ENCODE measurements at regions not wholly inside any gene's neighbourhood (a gene's known extent, or its start where the extent isn't known, plus 50 kb on each side); places are given as distances from the start of the nearest gene placed in this dataset.
"Not testable (repeated sequence)": the region's sequence is repeated elsewhere in the genome, so short reads cannot be mapped to it uniquely, and the experiment has no call there.

GRCh38 chr9:106077731-106078130 is 383.4 kb downstream of the TMEM38B start:
- DNase-seq (no peak), ATAC-seq (no peak)
- Mint-ChIP-seq H3K4me3 (no peak overlapping the region), H3K4me1 (ENCODE audit: low read depth) (no peaks in the 10 kb centered on the region), H3K9me3 (no peaks in the 10 kb centered on the region), H3K27me3 (ENCODE audit: low read depth) (no peaks in the 10 kb centered on the region), H3K36me3 (ENCODE audit: insufficient read depth) (no peaks in the 10 kb centered on the region)

DNA sequence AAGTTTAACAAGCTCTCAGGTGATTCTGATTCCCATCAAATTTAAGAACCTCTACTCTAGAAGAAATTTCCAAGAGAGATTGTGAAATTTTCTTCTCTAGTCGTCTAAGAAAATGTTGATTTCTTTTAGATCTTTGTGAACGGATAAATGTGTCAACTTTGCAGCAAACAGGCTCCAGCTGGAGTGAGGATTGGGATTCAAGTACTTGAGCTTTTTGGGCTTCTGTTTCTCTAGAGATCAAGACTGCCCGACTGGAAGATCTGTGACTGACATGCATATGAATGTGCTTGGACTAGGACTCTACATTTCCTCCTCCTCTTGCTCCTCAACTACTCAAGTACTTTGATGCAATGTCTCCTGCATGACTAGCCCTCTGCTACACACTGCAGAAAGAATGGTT is 388.3 kb downstream of the TMEM38B start:
- Mint-ChIP-seq H3K36me3 (ENCODE audit: insufficient read depth) (no peaks in the 10 kb centered on the region), H3K4me1 (ENCODE audit: low read depth) (no peaks in the 10 kb centered on the region), H3K9me3 (peaks cover 5% of the 10 kb centered on the region), H3K27me3 (ENCODE audit: low read depth) (no peaks in the 10 kb centered on the region), H3K4me3 (no peak overlapping the region)
- ATAC-seq (no peak), DNase-seq (no peak)

- DNase-seq (no peak), ATAC-seq (no peak)
- H3K27me3 Mint-ChIP-seq (ENCODE audit: low read depth) = no peaks in the 10 kb centered on the region
- H3K36me3 Mint-ChIP-seq (ENCODE audit: insufficient read depth) = no peaks in the 10 kb centered on the region
- H3K9me3 Mint-ChIP-seq = peaks cover 15% of the 10 kb centered on the region
- H3K4me3 Mint-ChIP-seq = no peak overlapping the region
- no peaks in the 10 kb centered on the region for H3K4me1 Mint-ChIP-seq (ENCODE audit: low read depth)
Observed at GRCh38 chr9:106084702-106085101, 390.4 kb downstream of the TMEM38B start.

- no peak for DNase-seq
- H3K27me3 Mint-ChIP-seq (ENCODE audit: low read depth) = no peaks in the 10 kb centered on the region
- H3K4me3 Mint-ChIP-seq = no peak overlapping the region
- ATAC-seq = no peak
- no peaks in the 10 kb centered on the region for H3K36me3 Mint-ChIP-seq (ENCODE audit: insufficient read depth)
- H3K9me3 Mint-ChIP-seq = peaks cover 18% of the 10 kb centered on the region
- H3K4me1 Mint-ChIP-seq (ENCODE audit: low read depth) = no peaks in the 10 kb centered on the region
Observed at GRCh38 chr9:106085479-106085878, 391.1 kb downstream of the TMEM38B start.

- DNase-seq (no peak), ATAC-seq (no peak)
- no peaks in the 10 kb centered on the region for H3K4me1 Mint-ChIP-seq (ENCODE audit: low read depth)
Observed at GRCh38 chr9:106092083-106092482, 397.7 kb downstream of the TMEM38B start.

DNA sequence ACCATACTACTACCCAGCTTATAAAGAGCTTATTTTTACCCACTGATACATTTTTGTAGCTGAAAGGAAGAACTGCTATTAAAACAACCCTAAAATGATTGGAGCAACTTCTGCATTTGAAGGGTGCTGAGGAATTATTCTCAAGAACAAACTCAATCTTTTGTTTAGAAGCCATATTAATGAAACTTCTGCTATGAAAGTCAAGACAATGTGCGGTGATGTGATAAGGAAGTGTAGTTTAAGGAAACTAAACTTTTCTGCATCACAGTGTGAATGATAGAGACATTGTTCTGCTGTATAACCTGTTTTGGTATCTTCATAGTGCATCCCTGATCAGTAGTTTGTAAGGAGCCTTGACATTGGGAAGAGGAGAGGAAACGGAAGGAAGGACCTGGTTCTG is 408.5 kb downstream of the TMEM38B start:
- DNase-seq (no peak), ATAC-seq (no peak)
- no peaks in the 10 kb centered on the region for H3K27me3 Mint-ChIP-seq (ENCODE audit: low read depth)
- no peaks in the 10 kb centered on the region for H3K36me3 Mint-ChIP-seq (ENCODE audit: insufficient read depth)
- H3K9me3 Mint-ChIP-seq = peaks cover 14% of the 10 kb centered on the region
- no peak overlapping the region for H3K4me3 Mint-ChIP-seq
- H3K4me1 Mint-ChIP-seq (ENCODE audit: low read depth) = peaks cover 2% of the 10 kb centered on the region

More at GRCh38 chr9:106092083-106092482, 397.7 kb downstream of the TMEM38B start:
- peaks cover 30% of the 10 kb centered on the region for H3K9me3 Mint-ChIP-seq
- H3K4me3 Mint-ChIP-seq = no peak overlapping the region
- H3K36me3 Mint-ChIP-seq (ENCODE audit: insufficient read depth) = no peaks in the 10 kb centered on the region
- no peaks in the 10 kb centered on the region for H3K27me3 Mint-ChIP-seq (ENCODE audit: low read depth)

DNA sequence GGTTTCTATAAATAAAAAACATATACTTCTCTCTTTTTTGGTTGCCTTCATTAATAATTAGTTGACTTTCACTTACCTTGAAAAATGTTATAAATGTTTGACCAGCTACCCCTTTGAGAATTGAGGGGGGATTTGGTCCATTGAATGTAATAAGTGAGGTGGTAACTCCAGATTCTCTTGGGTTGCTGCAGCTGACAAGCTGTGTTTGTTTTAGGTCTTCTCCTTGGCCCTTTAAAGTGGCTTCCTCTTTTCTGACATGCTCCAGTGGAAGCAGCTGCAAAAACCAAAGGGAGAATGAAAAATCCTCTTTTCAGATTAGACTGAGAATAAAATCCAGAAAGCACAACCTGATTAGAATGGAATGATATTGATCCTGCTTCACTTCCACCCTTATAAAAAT is 410.5 kb downstream of the TMEM38B start:
- Mint-ChIP-seq H3K36me3 (ENCODE audit: insufficient read depth) (no peaks in the 10 kb centered on the region), H3K9me3 (peaks cover 18% of the 10 kb centered on the region), H3K4me1 (ENCODE audit: low read depth) (peaks cover 2% of the 10 kb centered on the region), H3K27me3 (ENCODE audit: low read depth) (no peaks in the 10 kb centered on the region), H3K4me3 (no peak overlapping the region)
- ATAC-seq (no peak), DNase-seq (no peak)

- DNase-seq (no peak), ATAC-seq (no peak)
- H3K27me3 Mint-ChIP-seq (ENCODE audit: low read depth) = no peaks in the 10 kb centered on the region
- H3K9me3 Mint-ChIP-seq = peaks cover 15% of the 10 kb centered on the region
- peaks cover 2% of the 10 kb centered on the region for H3K4me1 Mint-ChIP-seq (ENCODE audit: low read depth)
- no peak overlapping the region for H3K4me3 Mint-ChIP-seq
- H3K36me3 Mint-ChIP-seq (ENCODE audit: insufficient read depth) = no peaks in the 10 kb centered on the region
Observed at GRCh38 chr9:106106396-106106795, 412.1 kb downstream of the TMEM38B start.

- no peak overlapping the region for H3K4me3 Mint-ChIP-seq
- peaks cover 2% of the 10 kb centered on the region for H3K4me1 Mint-ChIP-seq (ENCODE audit: low read depth)
- ATAC-seq = no peak
- H3K9me3 Mint-ChIP-seq = peaks cover 15% of the 10 kb centered on the region
- no peaks in the 10 kb centered on the region for H3K36me3 Mint-ChIP-seq (ENCODE audit: insufficient read depth)
- no peak for DNase-seq
- H3K27me3 Mint-ChIP-seq (ENCODE audit: low read depth) = no peaks in the 10 kb centered on the region
Observed at GRCh38 chr9:106107716-106108115, 413.4 kb downstream of the TMEM38B start.

DNA sequence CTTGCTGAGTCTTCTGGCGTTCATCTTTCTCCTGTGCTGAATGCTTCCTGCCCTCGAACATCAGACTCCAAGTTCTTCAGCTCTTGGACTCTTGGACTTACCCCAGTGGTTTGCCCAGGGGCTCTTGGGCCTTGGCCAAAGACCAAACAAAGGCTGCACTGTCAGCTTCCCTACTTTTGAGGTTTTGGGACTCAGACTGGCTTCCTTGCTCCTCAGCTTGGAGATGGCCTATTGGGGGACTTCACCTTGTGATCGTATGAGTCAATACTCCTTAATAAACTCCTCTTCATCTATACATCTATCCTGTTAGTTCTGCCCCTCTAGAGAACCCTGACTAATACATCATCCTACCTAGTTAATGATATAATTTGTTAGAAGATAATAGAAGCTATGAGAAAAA is 415.4 kb downstream of the TMEM38B start:
- not testable (repeated sequence) for H3K4me1 Mint-ChIP-seq (ENCODE audit: low read depth); H3K36me3 Mint-ChIP-seq (ENCODE audit: insufficient read depth); DNase-seq; H3K4me3 Mint-ChIP-seq; H3K27me3 Mint-ChIP-seq (ENCODE audit: low read depth); ATAC-seq
- peaks cover 11% of the 10 kb centered on the region for H3K9me3 Mint-ChIP-seq

- Mint-ChIP-seq H3K27me3 (ENCODE audit: low read depth) (no peaks in the 10 kb centered on the region), H3K4me1 (ENCODE audit: low read depth) (no peaks in the 10 kb centered on the region), H3K36me3 (ENCODE audit: insufficient read depth) (no peaks in the 10 kb centered on the region), H3K4me3 (no peak overlapping the region), H3K9me3 (peaks cover 11% of the 10 kb centered on the region)
- no peak for ATAC-seq
- DNase-seq = no peak
Observed at GRCh38 chr9:106110483-106110882, 416.1 kb downstream of the TMEM38B start.

DNA sequence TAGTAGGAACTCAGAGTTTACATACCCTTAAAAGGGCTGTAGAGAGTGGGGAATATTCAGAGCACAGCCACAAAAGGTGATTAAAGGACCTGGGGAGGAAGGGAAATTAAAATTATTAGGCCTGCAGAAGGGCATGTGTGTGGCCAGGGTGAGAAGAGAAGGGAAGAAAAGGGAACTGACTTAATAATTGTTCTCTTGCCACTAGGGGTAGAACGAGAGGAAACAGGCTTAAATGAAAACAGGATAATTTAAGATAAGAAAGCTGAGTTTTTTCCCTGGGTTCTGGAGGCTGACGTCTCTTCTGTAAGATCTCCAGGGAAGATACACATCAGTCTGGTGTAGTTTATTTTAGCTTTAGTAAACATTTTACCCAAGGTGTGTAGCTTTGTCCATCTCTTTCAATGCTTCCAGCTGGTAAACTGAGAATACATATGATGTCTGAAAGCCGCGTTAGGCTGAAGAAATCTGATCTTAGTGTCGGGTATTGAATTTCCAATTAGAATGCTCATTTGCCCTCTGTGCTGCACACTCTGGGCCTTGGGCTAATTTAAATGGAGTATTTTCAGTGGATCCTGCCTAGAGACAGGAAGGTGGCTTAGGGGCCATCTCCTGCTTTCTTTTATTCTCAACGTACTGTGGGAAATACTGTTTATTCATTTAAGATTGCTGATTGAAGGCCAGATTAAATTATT is 416.8 kb downstream of the TMEM38B start:
- no peak overlapping the region for H3K4me3 Mint-ChIP-seq

GRCh38 chr9:106112935-106113334 is 418.6 kb downstream of the TMEM38B start:
- Mint-ChIP-seq H3K27me3 (ENCODE audit: low read depth) (no peaks in the 10 kb centered on the region), H3K4me3 (no peak overlapping the region), H3K4me1 (ENCODE audit: low read depth) (no peaks in the 10 kb centered on the region), H3K9me3 (peaks cover 4% of the 10 kb centered on the region), H3K36me3 (ENCODE audit: insufficient read depth) (no peaks in the 10 kb centered on the region)
- ATAC-seq (no peak), DNase-seq (no peak)

More for the DNA sequence above, 416.8 kb downstream of the TMEM38B start:
- Mint-ChIP-seq H3K4me1 (ENCODE audit: low read depth) (no peaks in the 10 kb centered on the region), H3K27me3 (ENCODE audit: low read depth) (no peaks in the 10 kb centered on the region), H3K9me3 (peaks cover 11% of the 10 kb centered on the region), H3K36me3 (ENCODE audit: insufficient read depth) (no peaks in the 10 kb centered on the region)
- ATAC-seq = no peak
- no peak for DNase-seq

DNA sequence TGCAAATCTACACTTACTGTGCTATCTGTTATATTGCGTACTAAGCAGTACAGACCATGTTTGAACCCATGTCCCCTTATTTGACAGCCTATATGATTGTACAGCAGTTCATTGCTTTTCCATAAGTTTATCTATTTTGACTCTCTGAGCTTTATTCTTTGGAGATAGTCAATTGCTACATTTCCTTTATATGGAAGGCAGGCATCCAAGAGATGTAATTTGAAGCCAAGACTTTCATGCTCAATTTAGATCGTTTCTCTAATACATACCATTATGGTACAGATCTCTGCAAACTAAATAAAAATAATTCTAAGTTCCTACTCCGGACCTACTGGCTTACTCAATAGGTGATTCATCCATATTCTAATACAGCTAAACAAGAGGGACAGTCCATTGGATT is 424.8 kb downstream of the TMEM38B start:
- DNase-seq = no peak
- Mint-ChIP-seq H3K36me3 (ENCODE audit: insufficient read depth) (no peaks in the 10 kb centered on the region), H3K9me3 (peaks cover 10% of the 10 kb centered on the region), H3K4me3 (no peak overlapping the region), H3K27me3 (ENCODE audit: low read depth) (no peaks in the 10 kb centered on the region), H3K4me1 (ENCODE audit: low read depth) (no peaks in the 10 kb centered on the region)
- ATAC-seq = no peak

- ATAC-seq = no peak
- Mint-ChIP-seq H3K27me3 (ENCODE audit: low read depth) (no peaks in the 10 kb centered on the region), H3K4me3 (no peak overlapping the region), H3K9me3 (peaks cover 15% of the 10 kb centered on the region), H3K4me1 (ENCODE audit: low read depth) (no peaks in the 10 kb centered on the region), H3K36me3 (ENCODE audit: insufficient read depth) (no peaks in the 10 kb centered on the region)
- no peak for DNase-seq
Observed at GRCh38 chr9:106120071-106120470, 425.7 kb downstream of the TMEM38B start.
